ENCODE measurements at regions not wholly inside any gene's neighbourhood (a gene's known extent, or its start where the extent isn't known, plus 50 kb on each side); places are given as distances from the start of the nearest gene placed in this dataset.
"Not testable (repeated sequence)": the region's sequence is repeated elsewhere in the genome, so short reads cannot be mapped to it uniquely, and the experiment has no call there.

- TF ChIP-seq CTCF (IDR thresholded peaks at IDR 0.05); ZFX (IDR thresholded peaks at IDR 0.05; ENCODE audit: borderline replicate concordance): not testable (repeated sequence)
Measured at GRCh38 chr7:6974876-6975275, 148.8 kb upstream of the CCZ1B start.
